OCI-LY7 (cell line): ENCODE measurements at regions not wholly inside any gene's neighbourhood (a gene's known extent, or its start where the extent isn't known, plus 50 kb on each side); places are given as distances from the start of the nearest gene placed in this dataset.

Source experiments
- EZH2phosphoT487 ChIP-seq: fragments of 200-600 bp; sonication (generic); IDR thresholded peaks from 2 replicates; pipeline ENCODE4 v1.6.1; 2018; ENCODE audit warnings: low read depth, borderline replicate concordance, mild to moderate bottlenecking, mixed run types, antibody characterized with exemption, low read length, moderate library complexity, mixed read lengths
- TF ChIP-seq, protein P1 (sequence below): fragments of 200-600 bp; sonication (generic); conservative IDR thresholded peaks from 2 replicates; pipeline ENCODE4 v1.5.1; 2014; ENCODE audit warnings: mild to moderate bottlenecking, antibody characterized with exemption, low read length, moderate library complexity, mixed read lengths

DNA sequence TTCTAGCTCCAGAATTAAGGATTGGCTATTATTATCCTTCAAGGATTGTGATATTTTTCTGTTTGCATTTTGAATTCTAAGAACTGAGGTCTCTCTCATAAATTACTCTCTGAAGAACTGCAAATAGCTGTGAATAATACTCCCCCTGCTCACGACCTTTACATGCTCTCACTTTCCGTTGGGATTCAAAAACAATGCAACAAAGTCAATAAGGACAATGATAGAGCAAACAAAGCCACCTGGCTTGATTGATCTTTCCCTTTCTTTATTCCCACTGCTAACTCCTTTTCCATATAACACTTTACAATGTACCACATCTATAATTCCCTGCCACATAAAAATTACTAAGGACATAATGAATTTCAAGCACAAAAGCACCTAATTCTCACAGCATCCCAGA, 523.0 kb upstream of the CA10 start:
- TF ChIP-seq, protein P1, sequence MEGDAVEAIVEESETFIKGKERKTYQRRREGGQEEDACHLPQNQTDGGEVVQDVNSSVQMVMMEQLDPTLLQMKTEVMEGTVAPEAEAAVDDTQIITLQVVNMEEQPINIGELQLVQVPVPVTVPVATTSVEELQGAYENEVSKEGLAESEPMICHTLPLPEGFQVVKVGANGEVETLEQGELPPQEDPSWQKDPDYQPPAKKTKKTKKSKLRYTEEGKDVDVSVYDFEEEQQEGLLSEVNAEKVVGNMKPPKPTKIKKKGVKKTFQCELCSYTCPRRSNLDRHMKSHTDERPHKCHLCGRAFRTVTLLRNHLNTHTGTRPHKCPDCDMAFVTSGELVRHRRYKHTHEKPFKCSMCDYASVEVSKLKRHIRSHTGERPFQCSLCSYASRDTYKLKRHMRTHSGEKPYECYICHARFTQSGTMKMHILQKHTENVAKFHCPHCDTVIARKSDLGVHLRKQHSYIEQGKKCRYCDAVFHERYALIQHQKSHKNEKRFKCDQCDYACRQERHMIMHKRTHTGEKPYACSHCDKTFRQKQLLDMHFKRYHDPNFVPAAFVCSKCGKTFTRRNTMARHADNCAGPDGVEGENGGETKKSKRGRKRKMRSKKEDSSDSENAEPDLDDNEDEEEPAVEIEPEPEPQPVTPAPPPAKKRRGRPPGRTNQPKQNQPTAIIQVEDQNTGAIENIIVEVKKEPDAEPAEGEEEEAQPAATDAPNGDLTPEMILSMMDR, result no peak
- no peak for TF ChIP-seq EZH2phosphoT487
